MCF 10A (cell line): ENCODE measurements at regions not wholly inside any gene's neighbourhood (a gene's known extent, or its start where the extent isn't known, plus 50 kb on each side); places are given as distances from the start of the nearest gene placed in this dataset.

Experiments used
- BruUV-seq: library from RNA; stranded (reverse); fragments of 400-500 nt; replicated peaks from 2 replicates; lab custom pipeline; 2021; lab: Mats Ljungman, UMichigan
- CTCF ChIA-PET: fragments of 300-600 bp; sonication (Branson Sonifier 250); formaldehyde crosslinking; extraction: SDS; loops from one replicate; lab custom pipeline; 2021; ENCODE audit warnings: antibody characterized with exemption, inconsistent platforms; lab: Yijun Ruan, JAX
- POLR2A ChIA-PET: fragments of 300-600, 350-650 bp; sonication (Branson Sonifier 250); formaldehyde crosslinking; extraction: SDS; loops from one replicate; lab custom pipeline; 2020; ENCODE audit warnings: antibody characterized with exemption, inconsistent platforms; lab: Yijun Ruan, JAX
- DNase-seq: peaks from one replicate; pipeline ENCODE4 v3.0.0-alpha.2; 2018; ENCODE audit not compliant: unreplicated experiment
- H3K27ac Mint-ChIP-seq: one replicate; pipeline ENCODE4 v1.8.0; 2022; ENCODE audit warnings: mild to moderate bottlenecking, low read depth, mixed read lengths; ENCODE audit not compliant: unreplicated experiment
- H3K27me3 Mint-ChIP-seq: one replicate; pipeline ENCODE4 v1.8.0; 2022; ENCODE audit warnings: mixed read lengths; ENCODE audit not compliant: insufficient read depth, unreplicated experiment
- H3K36me3 Mint-ChIP-seq: one replicate; pipeline ENCODE4 v1.8.0; 2022; ENCODE audit warnings: mild to moderate bottlenecking, moderate library complexity, mixed read lengths; ENCODE audit not compliant: insufficient read depth, unreplicated experiment
- H3K4me1 Mint-ChIP-seq: one replicate; pipeline ENCODE4 v1.8.0; 2022; ENCODE audit warnings: mixed read lengths; ENCODE audit not compliant: insufficient read depth, unreplicated experiment
- H3K4me3 Mint-ChIP-seq: one replicate; pipeline ENCODE4 v1.8.0; 2022; ENCODE audit warnings: mild to moderate bottlenecking, moderate library complexity, mixed read lengths; ENCODE audit not compliant: unreplicated experiment
- H3K9me3 Mint-ChIP-seq: one replicate; pipeline ENCODE4 v1.8.0; 2022; ENCODE audit warnings: mixed read lengths; ENCODE audit not compliant: unreplicated experiment
- CTCF ChIP-seq: fragments of 200-600 bp; IDR thresholded peaks from one replicate; pipeline ENCODE4 v1.8.0; 2022; ENCODE audit warnings: antibody characterized with exemption, mild to moderate bottlenecking; ENCODE audit not compliant: unreplicated experiment
- intact Hi-C: fragments of 100-400 bp; cut with micrococcal nuclease; formaldehyde crosslinking; loops from 2 replicates; pipeline ENCODE4 v1.14.1; 2022

GRCh38 chr10:128451879-128452278 lies 325.7 kb upstream of the MKI67 start:
- Mint-ChIP-seq H3K9me3 (no peaks in the 10 kb centered on the region), H3K27me3 (no peaks in the 10 kb centered on the region), H3K4me3 (no peak overlapping the region), H3K4me1 (no peaks in the 10 kb centered on the region), H3K27ac (no peak overlapping the region), H3K36me3 (no peaks in the 10 kb centered on the region)
- ChIA-PET CTCF (interaction anchor here (0.5 kb wide), 1 partner anchor 170 kb away, joined by 3 read pairs; no protein-coding TSS in a partner anchor), POLR2A (no interaction called here)
- no TSS peak for BruUV-seq
- no peak for DNase-seq
- no peak for TF ChIP-seq CTCF
- intact Hi-C loops: no loop called here

DNA sequence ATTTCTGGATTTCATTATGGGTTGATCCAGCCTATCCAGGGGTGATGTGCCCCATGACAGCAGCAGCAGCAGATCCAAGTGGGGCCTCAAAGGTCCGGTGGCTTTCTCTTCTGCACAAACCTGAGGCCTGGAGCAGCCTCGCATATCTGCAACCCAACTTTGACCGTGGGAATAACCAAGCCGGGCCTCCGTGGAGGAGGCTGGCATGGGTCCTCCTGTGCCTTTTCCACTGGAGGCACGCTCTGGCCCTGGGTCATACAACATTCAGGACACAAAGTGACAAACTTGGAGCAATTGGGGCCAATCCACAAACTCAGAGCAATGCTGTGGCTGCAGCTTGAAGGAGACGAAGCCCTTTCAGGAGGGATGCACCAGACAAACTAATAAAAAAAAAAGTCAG lies 330.0 kb upstream of the MKI67 start:
- Mint-ChIP-seq H3K36me3 (no peaks in the 10 kb centered on the region), H3K4me3 (no peak overlapping the region), H3K9me3 (peaks cover 7% of the 10 kb centered on the region), H3K27me3 (no peaks in the 10 kb centered on the region), H3K27ac (no peak overlapping the region), H3K4me1 (no peaks in the 10 kb centered on the region)
- no TSS peak for BruUV-seq
- intact Hi-C loops: no loop called here
- POLR2A ChIA-PET: no interaction called here
- TF ChIP-seq CTCF: no peak
- no peak for DNase-seq
- CTCF ChIA-PET: interaction anchor here (0.6 kb wide), 1 partner anchor 37 kb away, joined by 3 read pairs; no protein-coding TSS in a partner anchor

- Mint-ChIP-seq H3K27ac (no peak overlapping the region), H3K9me3 (peaks cover 13% of the 10 kb centered on the region), H3K4me1 (no peaks in the 10 kb centered on the region), H3K27me3 (no peaks in the 10 kb centered on the region), H3K4me3 (no peak overlapping the region), H3K36me3 (peaks cover 4% of the 10 kb centered on the region)
- intact Hi-C loops: no loop called here
- TF ChIP-seq CTCF: no peak
- no TSS peak for BruUV-seq
- DNase-seq: no peak
- ChIA-PET CTCF (no interaction called here), POLR2A (no interaction called here)
Measured at GRCh38 chr10:128457136-128457535, 330.9 kb upstream of the MKI67 start.

DNA sequence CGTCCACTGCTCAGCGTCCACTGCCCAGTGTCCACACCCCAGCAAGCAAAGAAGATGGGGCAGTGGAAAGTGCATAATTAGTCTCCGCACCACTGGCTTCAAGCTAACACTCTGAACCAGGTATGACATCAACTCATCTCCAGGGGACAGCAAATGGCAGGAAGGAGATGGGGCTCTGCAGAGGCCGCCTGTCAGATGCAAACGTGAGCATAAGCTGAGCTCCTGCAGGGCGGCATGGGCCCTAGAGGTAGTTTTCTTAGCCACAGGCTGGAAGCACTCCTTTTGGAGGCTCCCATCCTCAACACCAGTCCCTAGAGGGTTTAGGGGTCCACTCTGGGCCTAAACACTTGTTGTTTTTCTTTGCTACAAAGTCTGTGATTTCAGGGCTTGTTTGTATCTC lies 335.8 kb upstream of the MKI67 start:
- DNase-seq: no peak
- no peak overlapping the region for H3K4me3 Mint-ChIP-seq

More for the DNA sequence above, 335.8 kb upstream of the MKI67 start:
- intact Hi-C loops: no loop called here
- POLR2A ChIA-PET: no interaction called here
- Mint-ChIP-seq H3K36me3 (peaks cover 4% of the 10 kb centered on the region), H3K27ac (no peak overlapping the region), H3K4me1 (no peaks in the 10 kb centered on the region), H3K27me3 (no peaks in the 10 kb centered on the region), H3K9me3 (peaks cover 13% of the 10 kb centered on the region)
- BruUV-seq: no TSS peak
- CTCF ChIA-PET: interaction anchor here (0.7 kb wide), 1 partner anchor 18 kb away, joined by 3 read pairs; no protein-coding TSS in a partner anchor
- no peak for TF ChIP-seq CTCF
